ENCODE measurements at regions not wholly inside any gene's neighbourhood (a gene's known extent, or its start where the extent isn't known, plus 50 kb on each side); places are given as distances from the start of the nearest gene placed in this dataset.

DNA sequence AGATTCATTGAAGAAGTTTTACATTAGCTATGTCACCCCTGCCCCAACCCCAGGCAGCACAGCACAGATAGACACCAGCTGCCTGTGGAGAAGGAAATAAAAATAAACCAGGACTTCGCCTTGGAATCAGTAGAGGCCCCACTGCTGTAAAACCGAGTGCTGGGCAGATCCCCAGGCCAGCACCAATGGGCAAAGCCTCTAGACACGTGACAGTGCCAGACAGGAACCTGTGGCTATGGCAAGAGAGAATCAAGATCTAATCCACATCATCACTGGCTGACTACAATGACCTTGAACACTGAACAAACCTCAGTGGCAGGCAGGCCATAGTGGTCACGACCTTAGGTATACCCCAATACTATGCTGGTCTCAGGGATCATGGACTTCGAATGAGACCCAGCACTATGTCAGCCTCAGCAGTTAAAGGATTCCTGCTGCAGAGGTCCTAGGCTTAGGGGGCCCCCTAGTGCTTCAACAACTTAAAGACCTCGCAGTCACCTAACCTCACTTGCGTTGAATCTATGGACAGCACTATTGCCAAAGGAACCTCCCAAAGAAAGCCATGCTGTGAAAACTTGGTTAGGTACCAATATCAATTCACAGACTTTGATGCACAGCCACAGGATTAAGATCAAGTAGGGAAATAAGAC is 2118.6 kb upstream of the C9orf72 start:
- intact Hi-C loops (cut with micrococcal nuclease) = no loop called here
- H3K36me3 Mint-ChIP-seq (ENCODE audit: low read depth) = no peaks in the 10 kb centered on the region

DNA sequence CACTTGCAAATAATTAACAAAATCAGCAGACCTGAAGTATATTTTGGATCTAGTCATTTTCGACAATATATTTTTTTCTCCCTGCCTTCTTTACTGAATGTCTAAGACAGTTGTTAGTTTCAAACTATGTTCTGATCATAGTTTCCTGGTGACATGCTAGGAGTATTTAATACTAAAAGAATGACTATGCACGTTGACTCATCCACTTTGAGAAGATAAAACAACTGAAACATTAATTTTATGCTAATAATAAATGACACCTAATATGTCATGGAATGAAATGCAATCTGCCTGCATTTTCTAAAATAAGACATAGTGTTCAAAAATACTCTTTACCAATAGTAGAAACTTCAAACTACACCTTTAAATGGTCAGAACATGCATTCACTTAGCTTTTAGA is 2123.7 kb upstream of the C9orf72 start:
- Mint-ChIP-seq H3K4me3 (no peak overlapping the region), H3K4me1 (no peaks in the 10 kb centered on the region), H3K36me3 (ENCODE audit: low read depth) (no peaks in the 10 kb centered on the region), H3K27ac (no peak overlapping the region), H3K27me3 (no peaks in the 10 kb centered on the region), H3K9me3 (peaks cover 3% of the 10 kb centered on the region)
- intact Hi-C loops (cut with micrococcal nuclease) = no loop called here
- no peak for DNase-seq

More for the DNA sequence above, 2118.6 kb upstream of the C9orf72 start:
- no peaks in the 10 kb centered on the region for H3K4me1 Mint-ChIP-seq
- H3K27ac Mint-ChIP-seq = no peak overlapping the region
- DNase-seq = no peak
- H3K27me3 Mint-ChIP-seq = no peaks in the 10 kb centered on the region
- H3K9me3 Mint-ChIP-seq = peaks cover 3% of the 10 kb centered on the region
- H3K4me3 Mint-ChIP-seq = no peak overlapping the region

DNA sequence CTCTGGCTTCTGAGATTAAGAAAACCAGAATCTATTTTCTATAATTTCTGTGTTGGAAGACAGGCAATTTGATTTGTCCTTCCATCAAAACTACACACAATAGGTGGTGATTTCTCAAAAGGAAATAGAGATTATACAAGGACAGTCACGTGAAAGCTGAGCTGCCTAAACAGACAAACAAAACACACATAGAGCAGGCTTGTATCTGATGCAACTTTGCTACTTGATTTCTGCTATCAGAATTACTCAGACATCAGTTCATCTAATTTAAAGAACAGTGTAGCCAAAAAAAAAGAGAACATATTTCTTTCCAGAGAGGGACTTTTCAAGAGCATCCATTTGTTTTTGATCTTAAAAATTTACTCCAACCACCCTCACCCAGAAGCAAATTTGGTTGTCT is 2128.3 kb upstream of the C9orf72 start:
- intact Hi-C loops (cut with micrococcal nuclease) = loop anchor here (10.0 kb wide), 1 partner anchor 57 kb away; no protein-coding TSS in a partner anchor
- H3K9me3 Mint-ChIP-seq = no peaks in the 10 kb centered on the region
- H3K27me3 Mint-ChIP-seq = no peaks in the 10 kb centered on the region
- H3K27ac Mint-ChIP-seq = no peak overlapping the region
- no peak for DNase-seq
- H3K4me3 Mint-ChIP-seq = no peak overlapping the region
- no peaks in the 10 kb centered on the region for H3K4me1 Mint-ChIP-seq
- H3K36me3 Mint-ChIP-seq (ENCODE audit: low read depth) = no peaks in the 10 kb centered on the region

DNA sequence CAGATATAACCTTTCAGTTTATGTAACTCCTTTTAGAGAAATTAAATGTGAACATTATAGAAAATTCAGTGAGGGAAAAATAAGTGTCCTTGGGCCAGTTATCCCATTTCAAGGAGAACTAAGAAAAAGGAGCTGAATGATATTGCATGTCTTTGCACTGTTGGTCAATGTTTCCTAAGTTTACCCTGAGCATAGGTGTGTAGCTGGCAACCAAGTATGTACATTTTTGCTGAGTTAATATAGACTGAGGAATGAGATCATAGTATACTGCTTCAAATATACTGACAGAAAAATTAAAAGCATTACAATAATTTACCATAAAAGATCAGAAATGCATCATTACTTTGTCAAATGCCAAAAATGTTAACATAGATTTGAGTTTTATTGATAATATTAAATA is 2128.7 kb upstream of the C9orf72 start:
- H3K27ac Mint-ChIP-seq = no peak overlapping the region
- no peaks in the 10 kb centered on the region for H3K4me1 Mint-ChIP-seq
- H3K9me3 Mint-ChIP-seq = no peaks in the 10 kb centered on the region
- DNase-seq = no peak
- no peak overlapping the region for H3K4me3 Mint-ChIP-seq
- H3K36me3 Mint-ChIP-seq (ENCODE audit: low read depth) = no peaks in the 10 kb centered on the region
- H3K27me3 Mint-ChIP-seq = no peaks in the 10 kb centered on the region
- intact Hi-C loops (cut with micrococcal nuclease) = loop anchor here (10.0 kb wide), 1 partner anchor 57 kb away; no protein-coding TSS in a partner anchor

DNA sequence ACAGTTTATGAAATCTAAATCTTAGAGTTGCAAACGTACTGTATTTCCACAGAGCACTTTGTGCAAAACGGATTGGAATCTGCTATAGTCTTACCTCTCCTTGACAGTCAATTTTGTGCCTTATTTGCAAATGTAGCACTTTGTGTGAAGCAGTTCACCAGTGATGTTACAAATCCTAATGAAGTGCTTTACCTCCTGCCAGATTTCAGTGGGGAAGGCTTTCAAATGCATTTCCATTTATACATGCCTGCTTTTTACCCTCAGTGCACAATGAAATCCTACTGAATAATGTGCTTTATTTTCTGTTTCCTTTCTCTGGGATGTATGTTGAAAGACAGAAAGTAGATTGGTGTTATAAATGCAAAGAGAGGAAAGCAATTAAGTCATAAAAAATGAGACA is 2141.6 kb upstream of the C9orf72 start:
- intact Hi-C loops (cut with micrococcal nuclease) = no loop called here
- Mint-ChIP-seq H3K9me3 (no peaks in the 10 kb centered on the region), H3K36me3 (ENCODE audit: low read depth) (no peaks in the 10 kb centered on the region), H3K4me3 (no peak overlapping the region), H3K27ac (no peak overlapping the region), H3K27me3 (no peaks in the 10 kb centered on the region), H3K4me1 (no peaks in the 10 kb centered on the region)
- DNase-seq = no peak

DNA sequence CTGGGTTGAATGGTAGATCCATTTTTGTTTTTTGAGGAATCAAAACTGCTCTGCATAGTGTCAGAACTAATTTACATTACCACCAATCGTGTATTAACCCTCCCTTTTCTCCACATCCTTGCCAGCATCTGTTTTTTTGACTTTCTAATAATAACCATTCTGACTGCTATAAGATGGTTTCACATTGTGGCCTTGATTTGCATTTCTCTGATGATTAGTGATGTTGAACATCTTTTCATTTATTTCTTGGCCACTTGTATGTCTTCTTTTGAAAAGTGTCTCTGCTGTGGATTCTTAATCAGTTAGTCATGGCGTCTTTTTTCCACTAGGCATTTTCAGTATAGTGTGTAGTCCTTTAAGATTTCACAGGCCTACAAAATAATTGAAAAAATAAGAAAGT is 2144.3 kb upstream of the C9orf72 start:
- DNase-seq = no peak
- no peak overlapping the region for H3K4me3 Mint-ChIP-seq
- H3K27me3 Mint-ChIP-seq = no peaks in the 10 kb centered on the region
- no peaks in the 10 kb centered on the region for H3K9me3 Mint-ChIP-seq
- H3K4me1 Mint-ChIP-seq = no peaks in the 10 kb centered on the region
- H3K27ac Mint-ChIP-seq = no peak overlapping the region
- H3K36me3 Mint-ChIP-seq (ENCODE audit: low read depth) = no peaks in the 10 kb centered on the region
- intact Hi-C loops (cut with micrococcal nuclease) = no loop called here

DNA sequence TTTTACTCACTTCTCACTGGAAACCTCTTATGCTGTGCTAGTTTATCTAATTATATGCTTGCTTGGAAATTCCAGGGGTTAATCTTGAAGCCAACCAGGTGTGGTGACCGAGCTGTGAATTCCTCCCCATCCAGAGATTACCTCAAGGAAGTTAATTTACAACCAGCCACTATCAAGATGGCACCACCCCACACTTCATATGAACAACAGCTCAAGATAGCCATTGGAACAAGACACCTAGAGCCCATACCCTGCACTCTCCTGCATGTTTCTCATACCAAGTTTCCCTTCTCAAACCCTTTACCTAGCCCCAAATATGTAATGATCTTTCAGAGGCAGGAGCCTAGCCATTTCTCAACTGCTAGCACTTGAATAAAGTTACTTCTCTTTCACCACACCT is 2156.9 kb upstream of the C9orf72 start:
- no peak for DNase-seq
- H3K4me1 Mint-ChIP-seq = no peaks in the 10 kb centered on the region
- no peaks in the 10 kb centered on the region for H3K36me3 Mint-ChIP-seq (ENCODE audit: low read depth)
- H3K27me3 Mint-ChIP-seq = no peaks in the 10 kb centered on the region
- intact Hi-C loops (cut with micrococcal nuclease) = no loop called here
- no peak overlapping the region for H3K4me3 Mint-ChIP-seq
- no peak overlapping the region for H3K27ac Mint-ChIP-seq
- H3K9me3 Mint-ChIP-seq = peaks cover 5% of the 10 kb centered on the region

DNA sequence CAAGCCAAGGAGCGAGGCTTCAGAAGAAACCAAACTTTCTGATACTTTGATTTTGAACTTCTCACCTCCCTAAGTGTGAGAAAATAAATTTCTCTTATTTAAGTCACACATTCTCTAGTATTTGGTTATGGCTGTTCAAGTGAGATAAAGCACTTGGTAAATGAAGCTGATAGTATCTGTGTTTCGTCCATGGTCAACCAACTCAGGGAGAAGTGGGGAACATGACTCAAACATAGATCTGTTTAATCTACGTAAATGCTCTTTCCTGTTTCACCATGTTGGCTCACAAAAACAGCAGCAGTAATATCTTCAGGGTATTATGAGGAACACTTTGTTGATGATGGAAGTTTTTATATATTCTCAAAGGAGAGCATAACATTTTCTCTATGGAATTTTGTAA is 2167.2 kb upstream of the C9orf72 start:
- Mint-ChIP-seq H3K4me1 (no peaks in the 10 kb centered on the region), H3K27me3 (no peaks in the 10 kb centered on the region), H3K27ac (no peak overlapping the region), H3K9me3 (no peaks in the 10 kb centered on the region), H3K4me3 (no peak overlapping the region), H3K36me3 (ENCODE audit: low read depth) (no peaks in the 10 kb centered on the region)
- no peak for DNase-seq
- intact Hi-C loops (cut with micrococcal nuclease) = no loop called here

DNA sequence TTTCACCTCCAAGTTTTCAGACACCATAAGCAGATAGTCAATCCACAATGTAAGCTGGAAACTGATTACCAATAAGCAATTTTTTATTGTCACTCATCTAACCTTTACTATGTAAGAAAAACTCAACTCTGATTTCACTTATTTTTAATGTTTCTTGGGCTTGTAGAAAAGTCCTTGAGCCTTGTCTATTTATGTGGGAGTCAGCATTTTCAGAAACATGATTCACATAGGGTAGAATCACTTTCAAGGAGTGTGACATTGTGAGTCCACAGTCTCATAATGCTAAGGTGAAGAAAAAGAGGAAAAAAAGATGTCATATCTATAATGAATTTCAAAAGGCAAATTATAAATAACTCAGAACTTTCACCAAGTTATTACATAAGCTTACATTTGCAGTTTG is 2167.9 kb upstream of the C9orf72 start:
- H3K4me1 Mint-ChIP-seq = no peaks in the 10 kb centered on the region
- intact Hi-C loops (cut with micrococcal nuclease) = no loop called here
- H3K27me3 Mint-ChIP-seq = no peaks in the 10 kb centered on the region
- no peak overlapping the region for H3K27ac Mint-ChIP-seq
- H3K4me3 Mint-ChIP-seq = no peak overlapping the region
- no peaks in the 10 kb centered on the region for H3K9me3 Mint-ChIP-seq
- DNase-seq = no peak
- no peaks in the 10 kb centered on the region for H3K36me3 Mint-ChIP-seq (ENCODE audit: low read depth)

DNA sequence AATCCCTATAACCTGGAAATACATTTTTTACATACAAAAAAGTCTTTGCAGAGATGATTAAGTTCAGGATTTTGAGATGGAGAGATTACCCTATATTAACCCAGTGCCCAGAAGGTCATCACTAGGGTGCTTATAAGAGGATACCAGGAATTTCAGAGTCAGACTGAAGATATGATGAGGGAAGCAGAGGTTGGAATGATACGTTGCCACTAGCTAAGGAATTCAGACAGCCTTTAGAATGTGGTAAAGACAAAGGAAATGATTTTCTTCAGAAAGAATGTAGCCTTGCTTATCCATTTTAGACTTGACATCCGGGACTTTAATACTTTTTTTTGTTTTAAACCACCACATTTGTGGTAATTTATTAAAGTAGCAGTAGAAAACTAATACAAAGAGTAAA is 2176.8 kb upstream of the C9orf72 start:
- intact Hi-C loops (cut with micrococcal nuclease) = no loop called here
- H3K9me3 Mint-ChIP-seq = peaks cover 3% of the 10 kb centered on the region
- no peaks in the 10 kb centered on the region for H3K27me3 Mint-ChIP-seq

DNA sequence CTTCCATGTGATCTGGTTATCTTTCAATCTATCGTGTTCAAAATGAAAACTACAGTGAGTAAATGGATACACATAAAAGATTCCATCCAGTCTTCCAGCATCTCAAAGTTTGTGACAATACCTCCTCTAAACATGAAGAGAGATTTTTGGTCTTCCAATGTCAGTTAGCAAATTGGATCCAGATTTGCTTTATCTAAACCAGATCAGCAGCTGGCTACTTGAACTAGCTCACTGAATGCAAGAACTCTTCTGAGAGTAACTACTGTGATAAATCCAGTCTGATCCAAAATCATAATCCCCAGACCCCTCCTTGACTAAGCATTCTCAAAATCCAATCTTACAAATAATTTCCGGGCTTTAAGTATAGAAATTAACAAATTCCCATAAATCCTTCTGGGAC is 2177.9 kb upstream of the C9orf72 start:
- intact Hi-C loops (cut with micrococcal nuclease) = no loop called here
- no peaks in the 10 kb centered on the region for H3K4me1 Mint-ChIP-seq

More for the DNA sequence above, 2176.8 kb upstream of the C9orf72 start:
- H3K4me3 Mint-ChIP-seq = no peak overlapping the region
- DNase-seq = no peak
- H3K27ac Mint-ChIP-seq = no peak overlapping the region
- no peaks in the 10 kb centered on the region for H3K36me3 Mint-ChIP-seq (ENCODE audit: low read depth)
- no peaks in the 10 kb centered on the region for H3K4me1 Mint-ChIP-seq

DNA sequence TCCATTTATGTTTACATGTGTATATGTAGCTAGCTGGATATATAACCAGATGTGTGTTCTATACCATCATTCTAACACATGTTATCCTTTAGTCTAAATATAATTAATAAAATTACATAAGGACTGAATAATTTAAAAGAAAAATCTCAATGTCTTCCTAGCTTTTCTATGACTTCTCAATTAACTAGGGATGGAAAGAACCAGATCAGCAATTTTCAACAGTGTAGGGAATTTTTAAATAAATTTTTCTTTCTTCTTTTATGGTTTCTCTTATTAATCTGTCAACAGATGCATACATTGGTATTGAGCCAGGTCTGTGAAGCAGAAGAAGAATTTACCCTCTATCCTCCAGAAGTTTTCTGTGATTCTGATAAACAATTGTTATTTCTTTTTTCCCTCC is 2180.4 kb upstream of the C9orf72 start:
- no peak overlapping the region for H3K4me3 Mint-ChIP-seq
- no peaks in the 10 kb centered on the region for H3K4me1 Mint-ChIP-seq
- H3K27me3 Mint-ChIP-seq = no peaks in the 10 kb centered on the region
- DNase-seq = no peak
- intact Hi-C loops (cut with micrococcal nuclease) = no loop called here
- H3K36me3 Mint-ChIP-seq (ENCODE audit: low read depth) = no peaks in the 10 kb centered on the region
- H3K9me3 Mint-ChIP-seq = peaks cover 3% of the 10 kb centered on the region
- no peak overlapping the region for H3K27ac Mint-ChIP-seq

More for the DNA sequence above, 2177.9 kb upstream of the C9orf72 start:
- H3K4me3 Mint-ChIP-seq = no peak overlapping the region
- no peak overlapping the region for H3K27ac Mint-ChIP-seq
- H3K27me3 Mint-ChIP-seq = no peaks in the 10 kb centered on the region
- no peaks in the 10 kb centered on the region for H3K36me3 Mint-ChIP-seq (ENCODE audit: low read depth)
- no peak for DNase-seq
- H3K9me3 Mint-ChIP-seq = peaks cover 3% of the 10 kb centered on the region

DNA sequence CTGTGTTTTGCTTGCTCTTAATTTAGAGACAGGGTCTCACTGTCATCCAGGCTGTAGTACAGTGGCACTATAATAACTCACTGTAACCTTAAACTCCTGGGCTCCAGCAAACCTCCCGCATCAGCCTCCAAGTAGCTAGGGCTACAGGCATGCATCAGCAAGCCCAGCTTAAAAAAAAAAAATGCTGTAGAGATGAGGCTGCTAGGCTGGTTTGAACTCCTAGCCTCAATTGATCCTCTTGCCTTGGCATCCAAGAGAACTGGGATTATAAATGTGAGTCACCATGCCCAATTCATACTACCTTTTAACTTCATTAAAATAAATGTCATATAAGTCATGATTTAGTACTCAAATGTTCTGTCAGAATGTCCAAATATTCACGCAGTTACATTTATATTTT is 2195.7 kb upstream of the C9orf72 start:
- no peaks in the 10 kb centered on the region for H3K36me3 Mint-ChIP-seq (ENCODE audit: low read depth)
- no peak for DNase-seq
- no peaks in the 10 kb centered on the region for H3K4me1 Mint-ChIP-seq
- intact Hi-C loops (cut with micrococcal nuclease) = no loop called here
- no peak overlapping the region for H3K27ac Mint-ChIP-seq
- no peaks in the 10 kb centered on the region for H3K27me3 Mint-ChIP-seq
- H3K4me3 Mint-ChIP-seq = no peak overlapping the region
- H3K9me3 Mint-ChIP-seq = peaks cover 8% of the 10 kb centered on the region

DNA sequence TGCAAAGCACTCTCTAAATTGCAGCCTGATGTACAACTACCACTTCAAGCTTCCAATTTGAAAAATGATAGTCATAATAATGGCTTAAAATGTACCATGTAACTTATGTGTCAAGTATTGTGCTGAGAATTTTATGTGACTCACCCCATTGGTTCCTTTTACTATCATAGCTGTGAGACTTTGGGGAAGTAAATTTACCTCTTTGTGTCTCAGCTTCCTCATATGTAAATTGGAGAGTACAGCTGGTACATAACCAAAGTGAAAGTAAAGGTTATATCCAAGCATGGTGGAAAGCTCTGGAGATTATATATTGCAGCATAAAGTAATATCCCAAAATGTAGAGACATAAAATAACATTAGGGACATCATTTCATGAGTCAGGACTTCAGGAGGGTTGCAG is 2200.4 kb upstream of the C9orf72 start:
- Mint-ChIP-seq H3K4me1 (no peaks in the 10 kb centered on the region), H3K4me3 (no peak overlapping the region), H3K27me3 (no peaks in the 10 kb centered on the region), H3K36me3 (ENCODE audit: low read depth) (no peaks in the 10 kb centered on the region), H3K9me3 (peaks cover 6% of the 10 kb centered on the region), H3K27ac (no peak overlapping the region)
- intact Hi-C loops (cut with micrococcal nuclease) = no loop called here
- DNase-seq = no peak

DNA sequence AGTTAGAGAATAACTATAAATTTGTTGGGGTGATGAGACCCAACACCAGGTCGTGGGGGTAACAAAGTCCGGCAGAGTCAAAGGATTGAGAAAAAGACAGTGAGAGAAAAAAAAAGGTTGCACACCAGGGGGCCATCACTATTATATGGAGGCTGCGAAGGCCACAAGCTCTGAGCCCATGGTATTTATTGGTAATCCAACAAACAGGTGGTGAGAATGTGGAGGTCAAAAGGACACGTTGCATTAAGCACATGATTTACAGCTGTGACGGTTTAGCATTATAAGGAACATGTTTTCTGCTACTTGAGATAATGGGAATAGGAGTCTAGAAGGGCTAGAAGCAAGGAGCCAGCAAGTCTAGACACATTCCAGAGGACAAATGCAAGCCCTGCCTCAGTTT is 2202.2 kb upstream of the C9orf72 start:
- H3K27ac Mint-ChIP-seq = no peak overlapping the region
- no peaks in the 10 kb centered on the region for H3K4me1 Mint-ChIP-seq
- peaks cover 3% of the 10 kb centered on the region for H3K9me3 Mint-ChIP-seq
- no peak overlapping the region for H3K4me3 Mint-ChIP-seq
- no peak for DNase-seq
- intact Hi-C loops (cut with micrococcal nuclease) = no loop called here
- H3K36me3 Mint-ChIP-seq (ENCODE audit: low read depth) = no peaks in the 10 kb centered on the region
- no peaks in the 10 kb centered on the region for H3K27me3 Mint-ChIP-seq
